HG03520 (cell line): ENCODE measurements at regions not wholly inside any gene's neighbourhood (a gene's known extent, or its start where the extent isn't known, plus 50 kb on each side); places are given as distances from the start of the nearest gene placed in this dataset.

Source experiments
- ATAC-seq: cut with Tn5 transposase; IDR thresholded peaks from one replicate; pipeline ENCODE4 v1.9.1; 2021; ENCODE audit warnings: mild to moderate bottlenecking, moderate library complexity; ENCODE audit not compliant: unreplicated experiment

DNA sequence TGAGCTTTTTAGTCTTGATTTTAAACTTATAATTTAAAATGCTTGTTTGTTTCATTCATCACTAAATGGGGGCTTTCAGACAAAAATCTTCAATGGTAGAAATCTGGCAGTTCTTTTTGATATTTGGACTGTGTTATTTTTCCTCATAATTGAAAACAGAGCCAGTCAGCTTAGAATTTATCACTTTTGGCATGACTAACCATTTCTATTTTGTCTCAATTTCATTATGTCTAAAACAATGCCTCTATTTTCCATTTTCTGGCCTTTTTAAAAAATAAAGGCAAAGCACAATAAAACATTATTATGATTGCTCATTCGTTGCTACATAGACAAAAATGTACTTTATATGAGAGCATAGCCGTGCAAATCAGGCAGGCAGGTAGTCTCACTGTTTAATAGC is 434.5 kb downstream of the XIRP2 start:
- no peak for ATAC-seq

DNA sequence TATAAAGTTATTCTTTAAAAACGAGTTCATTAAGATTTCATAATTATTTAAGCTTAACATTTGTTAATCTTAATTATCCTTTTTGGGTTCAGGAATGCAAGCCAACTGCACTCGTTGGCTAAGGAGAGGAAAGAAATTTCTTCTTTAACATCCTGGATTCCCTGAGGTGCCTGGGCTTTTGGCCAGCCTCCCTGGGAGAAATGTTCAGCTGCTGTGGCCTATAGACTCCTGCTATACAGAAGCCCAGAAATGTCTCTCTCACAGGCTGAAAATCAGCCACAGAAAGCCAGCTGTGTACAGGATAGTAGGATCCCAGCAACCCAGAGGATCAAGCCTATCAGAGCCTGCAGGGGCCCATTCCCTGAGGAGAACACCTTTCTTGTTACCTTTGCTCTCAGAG is 430.3 kb downstream of the XIRP2 start:
- ATAC-seq, result no peak

DNA sequence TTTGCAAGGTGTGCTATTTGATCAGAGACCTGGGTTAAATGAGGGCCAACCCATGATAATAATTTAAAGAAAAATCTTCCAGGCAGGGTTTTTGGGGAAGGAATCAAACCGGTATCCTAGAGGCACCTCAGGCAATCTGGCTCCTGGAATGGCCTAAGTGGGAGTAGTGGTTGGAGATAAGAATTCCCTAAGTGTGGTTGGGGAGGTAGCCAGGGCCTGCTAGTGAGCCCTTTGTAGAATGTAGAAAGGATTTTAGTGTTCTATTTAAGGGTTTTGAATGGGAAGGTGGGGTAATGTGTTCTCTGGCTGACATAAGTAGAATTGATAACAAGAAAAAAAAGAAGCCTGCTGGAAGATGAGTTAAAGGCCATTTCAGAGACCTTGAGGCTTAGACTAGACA is 422.2 kb downstream of the XIRP2 start:
- ATAC-seq, result no peak
